WTC11 (cell line): ENCODE measurements at regions not wholly inside any gene's neighbourhood (a gene's known extent, or its start where the extent isn't known, plus 50 kb on each side); places are given as distances from the start of the nearest gene placed in this dataset.

Experiments
- ATF3 ChIP-seq: sonication (generic); formaldehyde crosslinking; conservative IDR thresholded peaks from 2 replicates; pipeline ENCODE4 v1.8.1; 2022; ENCODE audit warnings: mild to moderate bottlenecking, missing genetic modification reagents
- CREB1 ChIP-seq: sonication (generic); formaldehyde crosslinking; IDR thresholded peaks from 2 replicates; pipeline ENCODE4 v1.8.0; 2023; ENCODE audit warnings: mild to moderate bottlenecking, missing genetic modification reagents
- CTCF ChIP-seq: fragments of 200-600 bp; IDR thresholded peaks from 2 replicates; pipeline ENCODE4 v1.8.0; 2022; ENCODE audit warnings: antibody characterized with exemption
- E2F1 ChIP-seq: sonication (generic); formaldehyde crosslinking; IDR thresholded peaks from 2 replicates; pipeline ENCODE4 v1.8.0; 2022; ENCODE audit warnings: mild to moderate bottlenecking, missing genetic modification reagents
- E2F4 ChIP-seq: sonication (generic); formaldehyde crosslinking; IDR thresholded peaks from 2 replicates; pipeline ENCODE4 v1.8.1; 2022; ENCODE audit warnings: low read depth, mild to moderate bottlenecking, moderate library complexity, missing genetic modification reagents, borderline replicate concordance
- IRF1 ChIP-seq: sonication (generic); formaldehyde crosslinking; IDR thresholded peaks from 2 replicates; pipeline ENCODE4 v1.8.0; 2023; ENCODE audit warnings: missing genetic modification reagents
- NFE2L1 ChIP-seq: sonication (generic); formaldehyde crosslinking; IDR thresholded peaks from 2 replicates; pipeline ENCODE4 v1.8.1; 2023; ENCODE audit warnings: missing genetic modification reagents
- PRDM15 ChIP-seq: sonication (generic); formaldehyde crosslinking; IDR thresholded peaks from 2 replicates; pipeline ENCODE4 v1.8.0; 2022; ENCODE audit warnings: missing genetic modification reagents
- RORB ChIP-seq: fragments of 250-450 bp; sonication (Bioruptor Pico); IDR thresholded peaks from 2 replicates; pipeline ENCODE4 v1.9.0; 2021; ENCODE audit warnings: mild to moderate bottlenecking
- TCF7 ChIP-seq: sonication (generic); formaldehyde crosslinking; IDR thresholded peaks from 2 replicates; pipeline ENCODE4 v1.8.0; 2022; ENCODE audit warnings: mild to moderate bottlenecking, low read depth, missing genetic modification reagents, moderate library complexity
- TEAD1 ChIP-seq: sonication (generic); formaldehyde crosslinking; IDR thresholded peaks from 2 replicates; pipeline ENCODE4 v1.8.0; 2022; ENCODE audit warnings: mild to moderate bottlenecking, missing genetic modification reagents
- USF2 ChIP-seq: sonication (generic); formaldehyde crosslinking; IDR thresholded peaks from 2 replicates; pipeline ENCODE4 v1.8.1; 2023; ENCODE audit warnings: mild to moderate bottlenecking, missing genetic modification reagents, moderate library complexity
- ZNF512 ChIP-seq: sonication (generic); formaldehyde crosslinking; IDR thresholded peaks from 2 replicates; pipeline ENCODE4 v1.8.1; 2022; ENCODE audit warnings: missing genetic modification reagents, borderline replicate concordance

- TF ChIP-seq CTCF: no peak
- TF ChIP-seq NFE2L1 (CRISPR knock-in tag): no peak
- TF ChIP-seq E2F1: no peak
- TF ChIP-seq ATF3 (CRISPR knock-in tag): no peak
- no peak for TF ChIP-seq TEAD1
- TF ChIP-seq IRF1 (CRISPR knock-in tag): no peak
- no peak for TF ChIP-seq PRDM15
- no peak for TF ChIP-seq CREB1 (CRISPR knock-in tag)
- TF ChIP-seq USF2: no peak
- TF ChIP-seq ZNF512: no peak
- no peak for TF ChIP-seq E2F4 (CRISPR knock-in tag)
- TF ChIP-seq TCF7 (CRISPR knock-in tag): no peak
- no peak for TF ChIP-seq RORB (CRISPR knock-in tag)
Measured at GRCh38 chr6:30810813-30811339, 66.5 kb upstream of the IER3 start.
